ENCODE measurements at regions not wholly inside any gene's neighbourhood (a gene's known extent, or its start where the extent isn't known, plus 50 kb on each side); places are given as distances from the start of the nearest gene placed in this dataset.
A peak's percentile ranks its signal among the peaks of the same experiment; 100 is the strongest.
"Not testable (repeated sequence)": the region's sequence is repeated elsewhere in the genome, so short reads cannot be mapped to it uniquely, and the experiment has no call there.

DNA sequence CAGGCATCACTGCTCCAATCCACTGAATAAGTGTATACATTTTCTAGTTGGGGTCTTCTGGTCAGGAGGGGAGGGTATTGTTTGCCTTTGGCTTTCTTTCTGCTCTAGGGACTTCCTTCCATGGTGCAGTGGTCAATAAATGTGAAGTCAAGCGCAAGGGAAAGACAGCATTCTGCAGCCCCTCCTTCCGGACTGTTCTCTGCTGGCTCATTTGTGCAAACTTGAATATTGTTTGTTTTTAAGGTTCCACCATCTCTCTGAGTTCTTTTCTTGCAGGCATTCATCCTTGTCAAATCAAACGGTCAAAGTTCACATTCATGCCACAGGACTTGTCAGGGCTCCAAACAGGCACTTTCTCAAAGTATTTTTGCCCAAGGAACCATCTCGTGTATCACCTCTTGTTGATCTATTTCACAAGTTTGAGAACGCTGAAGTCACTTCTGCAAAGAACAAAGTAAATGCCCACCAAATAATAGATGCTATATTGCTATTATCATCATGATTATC lies 205.6 kb upstream of the KAZN start:
- DNase-seq (ENCODE audit: low read depth): no peak

DNA sequence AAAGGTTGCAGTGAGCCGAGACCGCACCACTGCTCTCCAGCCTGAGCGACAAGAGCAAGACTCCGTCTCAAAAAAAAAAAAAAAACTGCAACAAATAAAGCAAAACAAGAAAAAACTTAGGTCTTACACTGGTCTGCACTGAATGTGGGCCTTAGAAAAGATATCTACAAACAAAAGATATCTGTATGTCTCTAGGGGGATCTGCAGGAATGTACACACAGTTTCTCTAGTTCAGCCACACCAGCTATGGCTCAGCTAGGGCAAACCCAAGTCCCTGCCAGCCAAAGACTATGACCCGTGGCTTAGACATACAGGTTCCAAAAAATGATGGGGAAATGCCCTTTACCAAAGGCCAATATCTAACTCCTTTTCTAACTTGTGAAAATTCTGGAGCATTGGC lies 202.4 kb upstream of the KAZN start:
- no peak for DNase-seq (ENCODE audit: low read depth)

DNA sequence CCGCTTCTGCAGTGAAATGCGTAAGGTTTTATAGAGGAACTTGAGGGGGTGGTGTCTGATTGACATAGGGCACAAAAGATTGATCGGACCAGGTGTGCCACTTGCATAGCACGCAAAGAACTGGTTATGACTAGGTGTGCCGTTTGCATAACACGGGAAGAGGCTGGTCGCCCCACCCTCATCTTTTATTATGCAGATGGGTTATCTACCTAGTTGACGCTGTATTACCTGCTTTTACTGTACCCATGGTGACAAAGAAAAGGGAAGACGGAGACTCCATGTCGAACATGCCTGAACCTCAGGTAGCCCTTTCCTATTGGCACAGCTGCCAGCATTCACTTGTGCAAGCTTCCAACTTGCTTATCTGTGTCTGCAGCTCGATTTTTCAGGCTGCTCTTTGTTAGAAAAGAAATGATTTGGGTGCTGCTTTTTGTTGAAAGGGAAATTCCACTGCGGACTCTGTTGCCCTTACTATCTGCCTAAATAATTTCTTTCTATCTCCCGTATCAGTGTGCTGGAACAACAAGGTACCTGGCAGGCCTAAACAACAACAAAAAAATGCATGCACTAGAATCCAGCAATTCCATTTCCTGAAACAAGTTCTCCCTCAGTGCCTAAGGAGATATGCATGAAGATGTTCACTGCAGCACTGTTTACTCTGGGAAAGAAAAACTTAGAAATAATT lies 194.4 kb upstream of the KAZN start:
- no peak for DNase-seq (ENCODE audit: low read depth)

DNA sequence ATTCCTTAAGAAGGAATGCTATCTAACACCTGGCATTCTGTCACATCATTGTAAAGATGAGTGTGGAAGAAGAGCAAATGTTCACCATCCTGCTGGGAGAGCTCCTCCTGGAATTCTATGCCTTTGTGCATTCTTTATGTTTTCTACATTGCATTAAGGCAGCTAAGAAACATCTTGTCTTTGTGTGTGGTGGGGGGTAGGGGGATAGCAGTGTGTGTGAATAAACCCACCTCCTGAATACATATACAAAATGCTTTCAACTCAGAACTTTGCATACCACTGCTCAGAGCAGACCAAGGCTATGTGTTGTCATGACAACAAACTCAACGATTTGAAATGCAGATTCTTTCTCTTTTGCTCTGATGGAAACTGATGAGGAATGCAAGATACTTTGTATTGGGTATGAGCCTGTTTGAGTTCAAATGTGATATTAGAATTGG lies 193.6 kb upstream of the KAZN start:
- DNase-seq (ENCODE audit: low read depth): no peak

DNA sequence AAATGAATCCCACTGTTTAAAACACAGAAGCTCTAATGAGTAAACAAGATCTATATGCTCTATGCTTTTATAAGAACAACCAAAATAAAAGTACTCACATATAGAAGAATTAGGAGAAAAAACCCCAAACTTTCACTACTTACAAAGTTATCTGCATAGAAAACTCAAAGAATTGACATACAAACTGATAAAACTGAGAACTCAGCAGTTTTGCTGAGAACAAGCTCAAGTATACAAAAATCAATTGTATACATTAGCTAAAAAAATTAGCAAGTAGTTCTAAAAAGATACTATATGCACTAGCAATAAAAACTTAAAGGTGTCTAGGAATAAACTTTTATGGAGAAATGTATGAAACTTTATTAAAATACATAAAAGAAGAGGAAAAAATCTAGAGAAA lies 186.2 kb upstream of the KAZN start:
- DNase-seq (ENCODE audit: low read depth): no peak

DNA sequence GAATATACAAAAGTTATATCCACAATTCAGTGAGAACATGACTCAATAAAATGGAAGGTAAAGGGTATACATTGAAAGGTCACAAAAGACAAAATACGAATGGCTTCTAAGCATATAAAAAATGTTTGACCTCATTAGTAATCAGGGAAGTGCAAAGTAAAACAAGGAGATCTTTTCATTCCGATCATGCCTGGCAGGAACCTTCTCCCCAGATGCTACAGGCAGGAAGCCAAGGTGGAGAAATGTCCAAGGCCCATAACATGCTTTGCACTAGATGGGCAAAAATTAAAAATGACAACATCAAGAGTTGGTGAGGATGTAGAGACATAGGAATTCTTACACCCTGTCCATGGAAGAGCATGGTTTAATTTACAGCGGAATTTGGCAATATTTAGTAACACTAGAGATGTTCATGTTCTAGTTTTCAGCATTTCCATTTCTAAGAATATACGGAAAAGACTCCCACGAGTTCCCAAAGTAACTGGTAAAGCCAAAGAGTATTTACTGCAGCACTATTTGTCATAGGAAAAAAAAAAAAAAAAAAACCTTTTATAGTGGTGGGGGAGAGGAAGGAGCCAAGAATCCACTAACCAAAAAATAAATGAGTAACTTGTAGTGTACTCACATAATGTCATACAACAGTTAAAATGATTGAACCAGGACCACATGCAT lies 184.5 kb upstream of the KAZN start:
- peak; percentile 26 for DNase-seq (ENCODE audit: low read depth)

DNA sequence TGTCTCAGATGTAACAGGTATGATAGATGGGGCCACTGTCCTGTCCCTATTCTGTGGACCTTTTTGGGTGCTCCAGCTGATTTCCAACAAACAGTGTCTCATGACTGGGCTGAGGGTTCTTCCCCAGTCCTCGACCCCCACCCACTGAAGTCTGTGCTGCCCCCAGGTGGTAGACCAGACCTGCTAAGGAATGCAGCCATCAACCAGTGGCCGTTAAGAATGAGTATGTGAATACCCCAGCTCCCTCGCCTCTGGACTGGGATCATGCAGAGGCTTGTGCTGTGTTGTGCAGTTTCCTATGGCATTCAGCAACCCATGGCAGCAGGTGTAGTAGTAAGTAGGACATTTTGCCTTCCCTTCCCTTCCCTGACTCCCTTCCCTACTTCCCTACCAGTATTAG lies 183.1 kb upstream of the KAZN start:
- no peak for DNase-seq (ENCODE audit: low read depth)

DNA sequence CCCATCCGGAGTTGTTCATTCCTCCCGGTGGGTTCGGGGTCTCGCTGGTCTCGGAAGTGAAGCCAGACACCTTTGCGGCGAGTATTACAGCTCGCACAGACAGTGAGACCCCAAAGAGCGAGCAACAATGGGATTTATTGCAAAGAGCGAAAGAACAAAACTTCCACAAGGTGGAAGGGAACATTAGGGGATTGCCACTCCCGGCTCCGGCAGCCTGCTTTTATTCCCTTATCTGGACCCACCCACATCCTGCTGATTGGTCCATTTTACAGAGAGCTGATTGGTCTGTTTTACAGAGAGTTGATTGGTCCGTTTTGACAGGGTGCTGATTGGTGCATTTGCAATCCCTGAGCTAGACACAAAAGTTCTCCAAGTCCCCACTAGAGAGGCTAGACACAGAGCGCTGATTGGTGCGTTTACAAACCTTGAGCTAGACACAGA lies 178.7 kb upstream of the KAZN start:
- DNase-seq (ENCODE audit: low read depth): not testable (repeated sequence)

DNA sequence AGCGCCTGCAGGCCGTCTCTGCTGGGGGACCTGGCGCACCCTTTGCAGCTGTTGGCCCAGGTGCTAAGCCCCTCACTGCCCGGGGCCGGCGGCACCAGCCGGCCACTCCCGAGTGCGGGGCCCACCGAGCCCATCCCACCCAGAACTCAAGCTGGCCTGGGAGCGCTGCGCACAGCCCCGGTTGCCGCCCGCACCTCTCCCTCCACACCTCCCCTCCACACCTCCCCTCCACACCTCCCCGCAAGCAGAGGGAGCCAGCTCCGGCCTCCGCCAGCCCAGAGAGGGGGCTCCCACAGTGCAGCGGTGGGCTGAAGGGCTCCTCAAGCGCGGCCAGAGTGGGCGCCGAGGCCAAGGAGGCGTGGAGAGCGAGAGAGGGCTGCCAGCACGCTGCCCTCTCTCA lies 177.8 kb upstream of the KAZN start:
- no peak for DNase-seq (ENCODE audit: low read depth)

DNA sequence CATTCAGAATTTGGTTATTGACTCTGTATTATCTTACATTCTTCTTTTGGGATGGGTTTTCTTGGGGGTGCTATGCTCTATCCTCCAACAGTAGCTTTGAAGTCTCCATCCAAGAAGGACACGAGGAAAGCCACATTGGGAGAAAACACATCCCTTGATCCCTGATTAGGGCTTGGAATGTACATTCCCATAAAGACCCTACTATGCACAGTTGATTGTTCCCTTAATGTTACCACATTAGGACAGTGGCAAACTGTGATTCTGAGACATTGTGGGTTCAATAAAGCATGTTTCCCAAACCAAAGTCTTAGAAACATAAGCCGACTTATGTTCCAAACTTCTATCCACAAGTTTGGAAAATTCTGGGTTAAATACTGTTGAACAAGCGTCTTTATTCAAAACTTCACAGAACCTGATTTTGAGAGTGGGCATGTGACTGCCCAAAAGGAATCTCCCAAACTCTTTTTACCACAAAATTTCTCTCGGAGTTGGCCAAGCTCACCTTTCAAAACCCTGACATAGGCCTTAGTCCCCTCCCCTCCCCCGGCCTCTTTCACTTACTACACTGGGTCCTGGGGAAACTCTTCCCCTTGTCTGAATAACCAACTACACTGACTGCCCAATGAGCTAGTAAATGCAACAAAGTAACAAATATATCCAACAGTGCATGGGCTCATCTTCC lies 177.0 kb upstream of the KAZN start:
- DNase-seq (ENCODE audit: low read depth): no peak

DNA sequence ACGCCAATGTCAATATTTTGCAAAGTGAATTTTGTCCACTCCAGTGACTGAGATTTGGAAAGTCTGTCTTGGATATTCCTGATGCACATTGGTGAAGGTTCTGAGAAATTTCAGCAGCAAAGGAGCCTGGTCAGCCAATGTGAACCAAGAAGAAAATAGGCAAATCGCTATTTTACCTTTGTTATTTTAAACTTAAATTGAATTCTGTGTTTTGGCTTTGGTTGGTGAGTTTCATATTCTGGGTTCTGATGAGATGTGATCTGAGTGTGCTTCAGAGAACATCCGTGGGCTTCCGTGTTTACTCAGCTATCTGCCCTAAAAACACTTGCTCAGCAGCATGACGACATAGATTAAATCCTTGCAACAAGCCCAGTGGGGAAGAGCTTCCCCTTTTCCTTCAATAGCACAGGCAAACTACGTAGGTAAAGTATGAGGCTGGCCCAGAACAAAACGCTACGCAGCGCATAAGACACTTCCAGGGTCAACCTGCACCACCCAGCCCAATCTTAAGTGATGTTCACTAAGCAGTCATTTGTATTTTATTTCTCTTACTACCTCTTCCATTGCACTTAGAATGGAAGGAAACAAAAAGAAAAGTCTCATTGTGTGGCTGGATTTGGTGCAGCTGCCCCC lies 176.4 kb upstream of the KAZN start:
- DNase-seq (ENCODE audit: low read depth): no peak

DNA sequence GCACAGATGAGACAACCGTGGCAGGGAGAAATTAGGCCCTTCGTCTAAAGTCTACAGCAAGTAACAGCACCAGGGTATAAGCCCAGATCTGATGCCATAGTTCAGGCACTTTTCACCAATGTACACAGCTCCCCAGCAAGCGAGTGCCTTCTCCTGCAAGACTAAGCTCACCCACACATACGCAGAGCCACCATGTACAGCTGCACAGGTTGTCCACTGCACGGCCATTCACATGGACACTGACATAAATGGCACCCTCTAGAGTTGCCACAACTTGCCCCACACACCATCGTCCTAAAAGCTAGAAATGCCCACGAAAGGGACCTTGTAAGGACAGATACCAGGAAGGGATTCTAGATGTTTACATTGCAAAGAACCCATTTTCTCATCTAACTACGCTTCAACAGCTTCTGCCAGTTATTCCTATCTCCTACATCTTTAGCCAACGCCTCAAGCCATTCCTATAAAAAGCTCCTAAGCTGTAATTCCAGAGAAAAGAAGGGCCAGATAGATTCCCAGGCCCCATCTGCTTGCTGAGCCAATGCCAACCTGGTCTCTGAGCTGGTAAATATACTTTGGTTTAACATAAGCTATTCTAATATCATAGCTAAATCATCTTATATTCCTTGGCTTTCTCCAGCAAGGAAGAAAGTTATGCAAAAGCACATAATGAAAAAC lies 174.0 kb upstream of the KAZN start:
- DNase-seq (ENCODE audit: low read depth): no peak

DNA sequence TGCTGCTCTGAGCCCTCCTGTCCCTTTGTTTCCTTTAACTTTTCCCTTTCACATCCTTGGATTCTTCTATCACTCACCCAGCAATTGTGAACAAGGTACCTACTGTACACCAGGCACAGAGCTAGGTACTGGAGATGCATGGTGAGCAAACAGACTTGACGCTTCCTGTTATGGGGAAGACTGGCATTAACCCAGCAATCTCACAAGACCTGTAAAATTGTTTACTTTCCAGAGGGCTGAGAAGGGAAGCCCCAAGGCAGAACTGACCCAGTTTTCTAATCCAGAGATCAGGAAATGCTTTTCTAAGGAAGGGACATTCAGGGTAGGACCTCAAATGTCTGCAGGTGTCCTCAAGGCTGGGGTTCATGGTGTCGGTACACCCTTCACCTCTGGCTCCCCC lies 171.6 kb upstream of the KAZN start:
- DNase-seq (ENCODE audit: low read depth): no peak

DNA sequence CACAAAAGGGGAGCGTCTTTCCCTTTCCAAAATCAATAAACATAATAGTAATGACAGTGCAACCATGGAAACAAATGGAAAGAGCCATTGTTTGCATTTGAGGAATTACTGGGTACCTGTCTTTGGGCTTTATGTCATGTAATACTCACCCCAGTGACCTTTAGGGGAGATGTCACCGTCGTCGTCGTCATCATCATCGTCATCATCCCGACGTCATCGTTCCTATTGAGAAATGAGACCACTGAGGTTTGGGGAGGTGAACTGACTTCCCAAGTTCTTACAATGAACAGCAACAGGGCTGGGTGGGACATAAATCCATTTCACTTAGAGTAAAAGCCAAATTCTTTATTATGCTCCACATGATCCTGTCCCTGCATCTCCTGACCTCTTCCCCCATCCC lies 168.9 kb upstream of the KAZN start:
- no peak for DNase-seq (ENCODE audit: low read depth)

DNA sequence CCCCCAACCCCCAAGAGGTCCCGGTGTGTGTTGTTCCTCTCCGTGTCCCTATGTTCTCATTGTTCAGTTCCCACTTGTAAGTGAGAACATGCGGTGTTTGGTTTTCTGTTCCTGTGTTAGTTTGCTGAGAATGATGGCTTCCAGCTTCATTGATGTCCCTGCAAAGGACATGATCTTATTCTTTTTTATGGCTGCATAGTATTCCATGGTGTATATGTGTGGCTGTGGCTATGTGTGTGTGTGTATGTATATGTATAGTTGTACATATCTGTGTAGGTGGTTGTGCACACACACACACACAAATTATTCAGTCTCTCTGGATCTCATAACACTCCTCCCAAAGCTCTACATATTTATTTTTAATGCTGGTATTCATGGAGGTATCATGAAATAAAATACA lies 165.8 kb upstream of the KAZN start:
- not testable (repeated sequence) for DNase-seq (ENCODE audit: low read depth)

DNA sequence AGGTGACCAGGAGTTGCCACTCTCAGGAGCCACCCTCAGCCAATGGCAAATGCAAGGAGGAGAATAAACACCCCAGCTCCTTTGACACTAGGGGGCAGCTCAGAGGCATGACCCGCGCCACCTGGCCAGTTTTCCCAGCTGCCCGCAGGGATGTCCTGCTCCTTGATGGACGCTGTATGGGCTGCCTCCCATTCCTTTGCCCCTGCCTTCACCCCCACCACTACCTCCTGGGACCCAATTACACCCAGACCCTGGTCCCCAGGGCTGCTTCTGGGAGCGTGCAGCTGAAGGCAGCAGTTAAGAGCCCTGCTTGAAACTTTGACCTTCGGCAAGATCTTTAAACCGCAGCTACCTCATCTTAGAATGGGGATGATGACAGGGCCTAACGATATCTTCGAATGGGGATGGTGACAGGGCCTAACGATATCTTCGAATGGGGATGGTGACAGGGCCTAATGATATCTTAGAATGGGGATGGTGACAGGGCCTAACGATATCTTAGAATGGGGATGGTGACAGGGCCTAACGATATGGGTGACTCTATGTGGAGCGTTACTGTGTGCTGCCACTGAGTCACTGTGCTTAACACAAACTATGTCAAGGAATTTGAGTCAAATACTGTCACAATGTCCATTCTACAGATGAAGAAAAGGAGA lies 163.0 kb upstream of the KAZN start:
- DNase-seq (ENCODE audit: low read depth): no peak

DNA sequence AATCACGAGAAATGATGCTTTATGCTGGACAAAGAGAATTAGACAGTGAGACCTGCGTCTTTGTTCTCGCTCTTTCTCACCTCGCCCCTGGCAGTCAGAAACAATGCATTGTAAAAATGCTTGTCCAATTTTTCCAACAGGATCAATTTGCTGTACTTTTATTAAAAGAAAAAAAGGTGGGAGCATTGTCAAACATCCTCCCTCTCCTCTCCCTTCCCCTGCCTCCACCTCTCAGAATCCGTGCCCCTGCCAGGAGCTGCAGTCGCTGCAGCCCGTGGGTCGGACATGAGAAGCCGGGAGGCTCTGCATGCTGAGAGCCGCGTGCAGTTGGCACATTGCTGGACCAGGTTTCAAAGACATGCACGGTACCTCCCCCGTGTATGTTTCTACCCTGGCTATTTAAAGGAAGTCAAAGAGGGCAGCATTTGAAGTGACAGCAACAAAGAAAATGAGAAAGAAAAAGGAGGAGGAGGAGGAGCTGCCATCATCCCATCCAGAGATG lies 161.0 kb upstream of the KAZN start:
- no peak for DNase-seq (ENCODE audit: low read depth)

DNA sequence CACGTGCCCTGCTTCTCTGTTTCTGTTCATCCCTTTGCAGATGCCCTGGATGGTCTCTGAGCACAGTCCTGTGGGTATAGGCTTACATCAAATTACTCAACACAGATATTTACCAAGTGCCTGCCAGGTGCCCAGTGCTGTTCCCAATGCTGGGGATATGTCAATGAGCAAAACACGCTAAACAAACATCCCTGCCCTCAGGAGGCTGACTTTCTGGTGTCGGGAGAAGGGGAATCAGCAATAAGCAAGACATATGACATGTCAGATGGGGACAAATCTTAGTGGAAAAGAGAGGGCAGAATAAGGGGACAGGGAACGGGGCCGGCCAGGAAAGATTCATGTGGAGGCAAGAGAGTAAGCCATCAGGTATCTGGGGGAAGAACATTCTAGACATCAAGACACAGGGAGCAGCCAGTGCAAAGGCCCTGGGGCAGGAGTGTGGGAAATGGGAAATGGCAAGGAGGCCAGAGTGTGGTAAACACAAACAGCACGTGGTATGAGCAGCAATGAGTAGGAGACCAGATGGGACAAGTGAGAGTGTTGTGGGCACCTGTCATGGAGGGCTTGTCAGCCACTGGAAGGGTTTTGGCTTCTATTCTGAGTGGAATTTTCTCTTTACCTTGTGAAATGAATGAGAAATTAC lies 160.2 kb upstream of the KAZN start:
- DNase-seq (ENCODE audit: low read depth): no peak

DNA sequence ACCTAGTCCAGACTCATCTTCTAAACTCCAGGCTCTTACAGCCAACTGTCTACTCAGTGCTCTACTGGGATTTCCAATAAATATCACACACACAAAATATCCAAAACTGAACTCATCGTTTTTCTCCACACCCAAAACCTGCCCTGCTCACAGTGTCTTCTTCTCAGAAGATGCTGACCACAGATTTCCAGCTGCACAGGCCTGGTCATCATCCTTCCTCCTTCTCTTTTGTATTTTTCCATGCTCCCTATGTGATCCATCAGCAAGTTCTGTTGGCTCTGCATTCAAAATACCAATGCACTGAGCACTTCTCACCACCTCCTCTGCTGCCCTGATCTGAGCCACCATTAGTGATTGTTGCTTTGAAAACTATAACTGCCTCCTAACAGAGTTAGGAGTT lies 159.5 kb upstream of the KAZN start:
- DNase-seq (ENCODE audit: low read depth): no peak

DNA sequence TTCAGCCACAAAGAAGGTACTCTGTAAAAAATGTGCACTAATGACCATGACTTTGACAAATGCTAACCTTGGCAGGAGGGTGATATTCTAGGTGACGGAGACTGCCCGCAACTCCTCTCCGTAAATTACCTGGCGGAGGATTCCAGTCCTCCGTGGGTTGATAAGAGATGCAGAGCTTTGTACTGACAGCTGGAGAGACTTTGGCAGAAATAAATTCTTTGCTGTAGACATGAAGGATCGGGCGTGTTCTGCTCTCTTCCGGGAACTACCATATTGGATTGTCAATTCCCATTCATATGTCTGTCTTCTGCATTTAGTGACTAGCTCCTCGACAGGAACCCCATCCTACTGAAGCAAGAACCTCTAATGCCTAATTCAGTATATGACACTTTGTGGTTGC lies 158.3 kb upstream of the KAZN start:
- DNase-seq (ENCODE audit: low read depth): no peak

DNA sequence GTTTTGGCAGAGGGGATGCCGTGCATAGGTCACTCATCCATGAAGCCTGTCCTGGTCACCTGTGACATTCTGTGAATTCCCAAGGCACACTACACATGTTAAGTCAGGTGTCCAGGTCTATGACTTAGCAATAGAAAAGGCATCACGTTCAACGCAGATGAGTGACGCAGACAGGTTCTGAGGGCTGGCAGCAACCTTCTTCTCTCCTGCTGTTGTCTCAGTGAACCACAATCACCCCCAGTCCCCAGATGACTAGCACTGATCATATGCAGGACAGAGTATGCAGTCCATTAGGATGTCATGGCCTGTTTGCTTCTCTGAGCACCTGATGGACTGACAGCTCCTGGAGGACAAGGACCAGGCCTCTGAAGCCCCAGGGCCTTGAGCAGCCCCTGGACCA lies 157.8 kb upstream of the KAZN start:
- no peak for DNase-seq (ENCODE audit: low read depth)
